DND-41 (cell line): ENCODE measurements at regions not wholly inside any gene's neighbourhood (a gene's known extent, or its start where the extent isn't known, plus 50 kb on each side); places are given as distances from the start of the nearest gene placed in this dataset.

Experiments used
- ATAC-seq: fragments of 200-7000 bp; cut with Tn5 transposase; 3 replicates; pipeline ENCODE4 v1.9.1; 2021; ENCODE audit warnings: low read depth; ENCODE audit not compliant: insufficient read depth
- DNase-seq: peaks from one replicate; pipeline ENCODE4 v3.0.0-alpha.2; 2020
- H2AFZ ChIP-seq: 2 replicates; pipeline ENCODE4 v1.6.0; 2012; ENCODE audit warnings: low read depth, low read length
- H3K27ac ChIP-seq: 2 replicates; pipeline ENCODE4 v1.5.1; 2012; ENCODE audit warnings: low read length, inconsistent platforms
- H3K27me3 ChIP-seq: fragments of 200-600 bp; sonication (generic); 2 replicates; pipeline ENCODE4 v1.6.0; 2012; ENCODE audit warnings: low read length, mild to moderate bottlenecking, inconsistent platforms; ENCODE audit not compliant: insufficient read depth, poor library complexity
- H3K36me3 ChIP-seq: 2 replicates; pipeline ENCODE4 v1.5.1; 2012; ENCODE audit warnings: low read length, inconsistent platforms; ENCODE audit not compliant: insufficient read depth
- H3K4me1 ChIP-seq: 2 replicates; pipeline ENCODE4 v1.5.1; 2012; ENCODE audit warnings: mild to moderate bottlenecking, low read length; ENCODE audit not compliant: insufficient read depth
- H3K4me2 ChIP-seq: 2 replicates; pipeline ENCODE4 v1.6.0; 2012; ENCODE audit warnings: mild to moderate bottlenecking, moderate library complexity, low read length, inconsistent platforms; ENCODE audit not compliant: insufficient read depth
- H3K4me3 ChIP-seq, 2 experiments: fragments of 200-600 bp in 1 of 2; shearing (Covaris generic) in 1 of 2; 2 replicates each; pipeline ENCODE4 v1.5.1; 2012 to 2016; ENCODE audit warnings: inconsistent platforms in 2 of 2, low read length in 2 of 2, mild to moderate bottlenecking in 2 of 2, low read depth in 1 of 2, moderate library complexity in 1 of 2
- H3K79me2 ChIP-seq: 2 replicates; pipeline ENCODE4 v1.6.0; 2012; ENCODE audit warnings: low read length, inconsistent platforms; ENCODE audit not compliant: insufficient read depth
- H3K9ac ChIP-seq: 2 replicates; pipeline ENCODE4 v1.6.0; 2012; ENCODE audit warnings: low read depth, mild to moderate bottlenecking, inconsistent platforms, low read length, moderate library complexity
- H3K9me3 ChIP-seq: 2 replicates; pipeline ENCODE4 v1.5.1; 2012; ENCODE audit warnings: low read length, moderate library complexity, mild to moderate bottlenecking, inconsistent platforms; ENCODE audit not compliant: insufficient read depth, severe bottlenecking
- H4K20me1 ChIP-seq: 2 replicates; pipeline ENCODE4 v1.6.0; 2012; ENCODE audit warnings: low read length; ENCODE audit not compliant: insufficient read depth
- CTCF ChIP-seq: IDR thresholded peaks from 2 replicates; pipeline ENCODE4 v1.5.1; 2012; ENCODE audit warnings: borderline replicate concordance, low read length, moderate library complexity, mild to moderate bottlenecking; ENCODE audit not compliant: poor library complexity, severe bottlenecking; ENCODE audit errors: extremely low read depth
- EZH2 ChIP-seq: IDR thresholded peaks from 3 replicates; pipeline ENCODE4 v1.6.1; 2012; ENCODE audit warnings: borderline replicate concordance, low read depth, mild to moderate bottlenecking, moderate library complexity, low read length, inconsistent platforms; ENCODE audit not compliant: severe bottlenecking

GRCh38 chr4:164357957-164358356 lies 396.0 kb upstream of the SMIM31 start:
- Histone ChIP-seq H3K36me3 (no peaks in the 10 kb centered on the region), H3K79me2 (no peaks in the 10 kb centered on the region), H3K9me3 (no peaks in the 10 kb centered on the region), H2AFZ (no peak overlapping the region), H4K20me1 (no peaks in the 10 kb centered on the region), H3K4me3 (no peak overlapping the region), H3K27ac (no peak overlapping the region), H3K4me2 (no peak overlapping the region), H3K9ac (no peak overlapping the region), H3K27me3 (no peaks in the 10 kb centered on the region), H3K4me1 (no peaks in the 10 kb centered on the region)
- DNase-seq: no peak
- TF ChIP-seq EZH2 (no peak), CTCF (no peak)
- ATAC-seq: no peak

- TF ChIP-seq CTCF: no peak
- TF ChIP-seq EZH2: no peak
Observed at GRCh38 chr4:164358400-164358799, 395.5 kb upstream of the SMIM31 start.

DNA sequence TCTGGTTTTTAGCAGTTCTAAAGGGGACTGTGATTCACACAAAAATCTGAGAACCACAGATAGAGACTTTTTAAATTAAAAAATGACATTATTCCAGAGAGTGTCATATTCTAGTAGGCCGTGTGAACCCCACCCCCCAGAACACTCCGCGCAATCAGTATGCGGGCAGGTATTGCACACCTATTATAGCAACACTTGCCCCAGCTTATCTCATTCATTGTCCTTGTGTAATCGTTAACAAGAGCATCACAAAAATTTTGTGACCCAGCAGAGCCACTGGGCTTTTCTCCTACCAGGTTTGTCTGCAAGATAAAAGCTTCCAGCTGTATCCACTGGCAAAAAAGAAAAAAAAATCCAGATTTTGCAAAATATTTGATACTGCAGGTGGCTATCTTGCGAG lies 394.1 kb upstream of the SMIM31 start:
- no peaks in the 10 kb centered on the region for H3K9me3 ChIP-seq
- DNase-seq (no peak), ATAC-seq (no peak)
- H3K4me1 ChIP-seq: no peaks in the 10 kb centered on the region
- TF ChIP-seq EZH2: no peak
- no peak for TF ChIP-seq CTCF
- no peak overlapping the region for H3K27ac ChIP-seq
- H3K4me3 ChIP-seq: no peak overlapping the region
- H3K79me2 ChIP-seq: no peaks in the 10 kb centered on the region
- no peak overlapping the region for H3K9ac ChIP-seq
- H2AFZ ChIP-seq: no peak overlapping the region
- no peaks in the 10 kb centered on the region for H3K36me3 ChIP-seq
- no peak overlapping the region for H3K4me2 ChIP-seq
- no peaks in the 10 kb centered on the region for H3K27me3 ChIP-seq
- H4K20me1 ChIP-seq: no peaks in the 10 kb centered on the region

More at GRCh38 chr4:164358400-164358799, 395.5 kb upstream of the SMIM31 start:
- Histone ChIP-seq H3K79me2 (no peaks in the 10 kb centered on the region), H3K4me1 (no peaks in the 10 kb centered on the region), H2AFZ (no peak overlapping the region), H3K9ac (no peak overlapping the region), H3K4me3 (no peak overlapping the region), H3K27ac (no peak overlapping the region), H3K36me3 (no peaks in the 10 kb centered on the region), H4K20me1 (no peaks in the 10 kb centered on the region), H3K9me3 (no peaks in the 10 kb centered on the region), H3K4me2 (no peak overlapping the region), H3K27me3 (no peaks in the 10 kb centered on the region)
- no peak for ATAC-seq
- no peak for DNase-seq

- Histone ChIP-seq H3K4me3 (no peak overlapping the region), H3K9ac (no peak overlapping the region), H3K9me3 (no peaks in the 10 kb centered on the region), H3K36me3 (no peaks in the 10 kb centered on the region), H3K79me2 (no peaks in the 10 kb centered on the region), H3K4me2 (no peak overlapping the region), H3K27ac (no peak overlapping the region), H2AFZ (no peak overlapping the region), H3K27me3 (no peaks in the 10 kb centered on the region), H4K20me1 (no peaks in the 10 kb centered on the region), H3K4me1 (no peaks in the 10 kb centered on the region)
- no peak for TF ChIP-seq EZH2
- TF ChIP-seq CTCF: no peak
- ATAC-seq (no peak), DNase-seq (no peak)
Observed at GRCh38 chr4:164368894-164369293, 385.0 kb upstream of the SMIM31 start.
